Bronchial epithelial cell (primary cell): ENCODE measurements at regions not wholly inside any gene's neighbourhood (a gene's known extent, or its start where the extent isn't known, plus 50 kb on each side); places are given as distances from the start of the nearest gene placed in this dataset.
"Not testable (repeated sequence)": the region's sequence is repeated elsewhere in the genome, so short reads cannot be mapped to it uniquely, and the experiment has no call there.

ENCODE experiments used
- DNase-seq: peaks from one replicate; pipeline ENCODE4 v3.0.0-alpha.2; 2010; ENCODE audit warnings: low read depth
- FAIRE-seq: peaks from 2 replicates; lab custom pipeline; 2011; peaks lifted over from hg19 to GRCh38; lab: Jason Lieb, UNC
- H3K27me3 ChIP-seq: 2 replicates; pipeline ENCODE4 v1.5.1; 2011; ENCODE audit warnings: low read length; ENCODE audit not compliant: control insufficient read depth, insufficient read depth
- H3K36me3 ChIP-seq: 2 replicates; pipeline ENCODE4 v1.5.1; 2011; ENCODE audit warnings: low read length; ENCODE audit not compliant: control insufficient read depth, insufficient read depth
- H3K4me3 ChIP-seq: 2 replicates; pipeline ENCODE4 v1.5.1; 2011; ENCODE audit warnings: mild to moderate bottlenecking, low read depth, low read length, control low read depth
- TF ChIP-seq, protein P1 (sequence below): IDR thresholded peaks from 2 replicates; pipeline ENCODE4 v1.5.1; 2011; ENCODE audit warnings: mild to moderate bottlenecking, moderate library complexity, low read length, control low read depth, inconsistent platforms; ENCODE audit not compliant: insufficient read depth, severe bottlenecking

DNA sequence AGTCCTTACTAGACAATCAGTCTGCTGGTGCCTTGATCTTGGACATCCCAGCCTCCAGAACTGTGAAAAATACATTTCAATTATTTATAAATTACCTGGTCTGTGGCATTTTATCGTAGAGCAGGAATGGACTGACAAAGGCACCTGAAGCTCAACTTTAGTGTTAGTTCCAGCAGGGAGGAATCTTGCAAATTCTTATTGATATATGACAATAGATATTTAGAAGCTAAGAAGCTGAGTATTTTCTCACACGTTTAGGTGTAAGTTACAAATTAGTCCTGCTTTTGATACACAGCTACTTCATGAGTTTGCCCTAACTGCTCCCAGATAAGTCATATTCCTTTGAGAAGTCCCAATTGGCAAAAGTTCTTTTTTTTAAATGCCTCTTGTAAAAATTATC is 138.0 kb upstream of the ZNF217 start:
- Histone ChIP-seq H3K27me3 (no peaks in the 10 kb centered on the region), H3K36me3 (no peaks in the 10 kb centered on the region), H3K4me3 (no peak overlapping the region)
- TF ChIP-seq, protein P1, sequence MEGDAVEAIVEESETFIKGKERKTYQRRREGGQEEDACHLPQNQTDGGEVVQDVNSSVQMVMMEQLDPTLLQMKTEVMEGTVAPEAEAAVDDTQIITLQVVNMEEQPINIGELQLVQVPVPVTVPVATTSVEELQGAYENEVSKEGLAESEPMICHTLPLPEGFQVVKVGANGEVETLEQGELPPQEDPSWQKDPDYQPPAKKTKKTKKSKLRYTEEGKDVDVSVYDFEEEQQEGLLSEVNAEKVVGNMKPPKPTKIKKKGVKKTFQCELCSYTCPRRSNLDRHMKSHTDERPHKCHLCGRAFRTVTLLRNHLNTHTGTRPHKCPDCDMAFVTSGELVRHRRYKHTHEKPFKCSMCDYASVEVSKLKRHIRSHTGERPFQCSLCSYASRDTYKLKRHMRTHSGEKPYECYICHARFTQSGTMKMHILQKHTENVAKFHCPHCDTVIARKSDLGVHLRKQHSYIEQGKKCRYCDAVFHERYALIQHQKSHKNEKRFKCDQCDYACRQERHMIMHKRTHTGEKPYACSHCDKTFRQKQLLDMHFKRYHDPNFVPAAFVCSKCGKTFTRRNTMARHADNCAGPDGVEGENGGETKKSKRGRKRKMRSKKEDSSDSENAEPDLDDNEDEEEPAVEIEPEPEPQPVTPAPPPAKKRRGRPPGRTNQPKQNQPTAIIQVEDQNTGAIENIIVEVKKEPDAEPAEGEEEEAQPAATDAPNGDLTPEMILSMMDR = no peak
- DNase-seq = no peak
- FAIRE-seq = no peak

DNA sequence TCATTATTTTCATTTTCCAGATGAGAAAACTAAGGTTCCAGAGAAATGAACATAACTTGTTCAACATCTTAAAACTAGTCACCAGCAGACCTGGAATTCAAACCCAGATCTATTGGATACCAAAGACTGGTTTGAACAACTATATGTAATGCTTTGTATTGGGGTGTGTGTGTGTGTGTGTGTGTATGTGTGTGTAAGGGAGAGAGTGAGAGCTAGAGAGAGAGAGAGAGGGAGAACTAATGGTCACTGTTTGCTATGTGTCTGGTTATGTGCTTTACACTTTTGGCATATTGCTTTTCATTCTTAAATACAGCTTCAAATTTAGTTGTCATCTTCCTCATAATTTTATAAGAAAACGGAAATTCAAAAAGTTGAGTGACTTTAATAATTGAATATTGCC is 134.7 kb upstream of the ZNF217 start:
- DNase-seq (no peak), FAIRE-seq (no peak)
- Histone ChIP-seq H3K36me3 (no peaks in the 10 kb centered on the region), H3K4me3 (no peak overlapping the region), H3K27me3 (no peaks in the 10 kb centered on the region)
- TF ChIP-seq, protein P1 = no peak

DNA sequence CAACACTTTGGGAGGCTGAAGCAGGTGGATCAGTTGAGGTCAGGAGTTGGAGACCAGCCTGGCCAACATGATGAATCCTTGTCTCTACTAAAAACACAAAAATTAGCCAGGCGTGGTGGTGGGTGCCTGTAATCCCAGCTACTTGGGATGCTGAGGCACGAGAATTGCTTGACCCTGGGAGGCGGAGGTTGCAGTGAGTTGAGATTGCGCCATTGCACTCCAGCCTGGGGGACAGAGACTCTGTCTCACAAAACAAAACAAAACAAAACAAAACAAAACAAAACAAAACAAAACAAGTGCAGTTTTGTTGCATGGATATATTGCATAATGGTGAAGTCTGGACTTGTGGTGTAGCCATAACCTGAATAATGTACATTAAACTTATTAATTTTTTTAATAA is 133.6 kb upstream of the ZNF217 start:
- not testable (repeated sequence) for H3K36me3 ChIP-seq, H3K4me3 ChIP-seq, H3K27me3 ChIP-seq, DNase-seq, FAIRE-seq

DNA sequence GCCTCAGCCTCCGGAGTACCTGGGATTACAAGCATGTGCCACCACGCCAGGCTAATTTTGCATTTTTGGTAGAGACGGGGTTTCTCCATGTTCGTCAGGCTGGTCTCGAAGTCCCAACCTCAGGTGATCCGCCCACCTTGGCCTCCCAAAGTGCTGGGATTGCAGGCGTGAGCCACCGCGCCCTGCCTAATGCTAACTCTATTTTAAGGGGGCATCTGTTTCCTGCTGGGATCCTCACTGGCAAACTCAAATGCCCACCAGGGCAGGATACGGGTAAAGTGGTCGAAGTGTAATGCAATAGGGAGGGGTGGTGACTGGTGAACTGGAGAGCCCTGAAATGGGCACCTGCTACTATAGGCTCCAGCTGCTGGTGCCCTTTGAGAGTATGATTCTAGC is 131.9 kb upstream of the ZNF217 start:
- TF ChIP-seq, protein P1 = no peak
- Histone ChIP-seq H3K36me3 (no peaks in the 10 kb centered on the region), H3K4me3 (no peak overlapping the region), H3K27me3 (no peaks in the 10 kb centered on the region)
- FAIRE-seq (no peak), DNase-seq (no peak)

DNA sequence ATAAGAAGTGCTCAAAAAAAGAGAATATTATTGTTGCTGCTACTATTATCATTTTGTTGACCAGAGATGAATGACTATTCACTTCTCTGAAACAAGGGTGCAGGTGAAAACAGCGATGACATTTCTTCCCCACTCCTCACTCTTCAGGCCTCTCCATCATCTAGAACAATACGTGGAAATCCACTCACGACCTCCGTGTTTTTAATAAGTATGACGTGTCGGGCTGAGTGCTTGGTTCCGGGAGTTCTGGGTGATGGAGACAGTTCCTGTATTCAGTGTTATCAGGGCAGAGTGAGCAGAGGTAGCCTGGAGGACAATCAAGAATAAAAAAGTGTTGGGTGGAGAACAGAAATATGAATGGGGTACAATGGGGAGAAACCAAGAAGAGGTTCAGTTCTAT is 130.0 kb upstream of the ZNF217 start:
- H3K4me3 ChIP-seq = no peak overlapping the region
- no peaks in the 10 kb centered on the region for H3K27me3 ChIP-seq
- H3K36me3 ChIP-seq = no peaks in the 10 kb centered on the region
- FAIRE-seq (no peak), DNase-seq (no peak)
- TF ChIP-seq, protein P1 = no peak

DNA sequence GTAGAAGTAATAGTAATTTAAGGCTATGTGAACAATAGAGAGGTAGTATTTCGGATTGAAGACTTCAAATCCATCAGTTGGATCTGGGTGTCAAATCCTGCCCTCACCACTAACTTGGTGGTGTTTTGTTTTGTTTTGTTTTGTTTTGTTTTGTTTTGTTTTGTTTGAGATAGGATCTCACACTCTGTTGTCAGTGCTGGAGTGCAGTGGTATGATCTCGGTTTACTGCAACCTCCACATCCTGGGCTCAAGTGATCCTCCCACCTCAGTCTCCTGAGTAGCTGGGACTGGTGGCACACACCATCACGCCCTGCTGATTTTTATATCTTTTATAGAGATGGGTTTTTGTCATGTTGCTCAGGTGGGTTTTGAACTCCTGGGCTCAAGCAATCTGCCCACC is 129.4 kb upstream of the ZNF217 start:
- DNase-seq (no peak), FAIRE-seq (no peak)
- no peaks in the 10 kb centered on the region for H3K36me3 ChIP-seq
- no peaks in the 10 kb centered on the region for H3K27me3 ChIP-seq
- no peak overlapping the region for H3K4me3 ChIP-seq
- TF ChIP-seq, protein P1 = no peak
